Neural cell (in vitro differentiated cells): ENCODE measurements at regions not wholly inside any gene's neighbourhood (a gene's known extent, or its start where the extent isn't known, plus 50 kb on each side); places are given as distances from the start of the nearest gene placed in this dataset.

Source experiments
- H2AFZ ChIP-seq: fragments of 200-600, 300-800 bp; sonication (generic), shearing (Covaris generic); 2 replicates; pipeline ENCODE4 v1.6.0; 2014; ENCODE audit warnings: low read depth, mild to moderate bottlenecking, antibody characterized with exemption, low read length, moderate library complexity
- H3F3A ChIP-seq: fragments of 200-600 bp; shearing (Covaris generic); 2 replicates; pipeline ENCODE4 v1.6.1; 2016; ENCODE audit warnings: mild to moderate bottlenecking, moderate library complexity, mixed read lengths, antibody characterized with exemption, low read length; ENCODE audit not compliant: insufficient read depth, poor library complexity, severe bottlenecking
- H3K27ac ChIP-seq: fragments of 200-600, 300-800 bp; sonication (generic), shearing (Covaris generic); 2 replicates; pipeline ENCODE4 v1.5.1; 2014; ENCODE audit warnings: mild to moderate bottlenecking, low read length, moderate library complexity
- H3K27me3 ChIP-seq: fragments of 300-800, 200-600 bp; sonication (generic), shearing (Covaris generic); 2 replicates; pipeline ENCODE4 v1.6.0; 2014; ENCODE audit warnings: mild to moderate bottlenecking, low read depth, low read length, moderate library complexity; ENCODE audit not compliant: insufficient read depth
- H3K36me3 ChIP-seq: fragments of 300-800, 200-600 bp; sonication (generic), shearing (Covaris generic); 2 replicates; pipeline ENCODE4 v1.5.1; 2014; ENCODE audit warnings: mild to moderate bottlenecking, antibody characterized with exemption, low read length, moderate library complexity; ENCODE audit not compliant: insufficient read depth
- H3K4me2 ChIP-seq: fragments of 300-800, 200-600 bp; sonication (generic), shearing (Covaris generic); 2 replicates; pipeline ENCODE4 v1.6.0; 2014; ENCODE audit warnings: mild to moderate bottlenecking, low read length
- H3K4me3 ChIP-seq: fragments of 300-800, 200-600 bp; sonication (generic), shearing (Covaris generic); 2 replicates; pipeline ENCODE4 v1.5.1; 2014; ENCODE audit warnings: mild to moderate bottlenecking, low read length, moderate library complexity
- H3K79me2 ChIP-seq: fragments of 200-600 bp; shearing (Covaris generic); replicated peaks from 2 replicates; pipeline ENCODE4 v1.6.0; 2014; ENCODE audit warnings: mild to moderate bottlenecking, low read length, moderate library complexity; ENCODE audit not compliant: insufficient read depth
- H3K9ac ChIP-seq: fragments of 300-800, 200-600 bp; sonication (generic), shearing (Covaris generic); 2 replicates; pipeline ENCODE4 v1.6.1; 2016; ENCODE audit warnings: mild to moderate bottlenecking, low read length, mixed read lengths
- H3K9me2 ChIP-seq: fragments of 200-600 bp; shearing (Covaris generic); 2 replicates; pipeline ENCODE4 v1.6.1; 2016; ENCODE audit warnings: mild to moderate bottlenecking, low read length, mixed read lengths; ENCODE audit not compliant: insufficient read depth
- H3K9me3 ChIP-seq: fragments of 200-600, 300-800 bp; sonication (generic), shearing (Covaris generic); 2 replicates; pipeline ENCODE4 v1.6.1; 2016; ENCODE audit warnings: mild to moderate bottlenecking, mixed run types, low read length, moderate library complexity, mixed read lengths
- H4K20me1 ChIP-seq: fragments of 200-600 bp; shearing (Covaris generic); 2 replicates; pipeline ENCODE4 v1.6.1; 2016; ENCODE audit warnings: mild to moderate bottlenecking, mixed run types; ENCODE audit not compliant: insufficient read depth
- EP300 ChIP-seq: fragments of 450-650 bp; conservative IDR thresholded peaks from 2 replicates; pipeline ENCODE4 v1.6.1; 2014; ENCODE audit warnings: antibody characterized with exemption, mild to moderate bottlenecking, moderate library complexity; ENCODE audit not compliant: poor library complexity, severe bottlenecking
- EZH2 ChIP-seq: fragments of 200-600, 300-800 bp; shearing (Covaris generic), sonication (generic); IDR thresholded peaks from 2 replicates; pipeline ENCODE4 v1.6.1; 2014; ENCODE audit warnings: antibody characterized with exemption, low read length, borderline replicate concordance, mild to moderate bottlenecking; ENCODE audit not compliant: insufficient read depth, poor library complexity, severe bottlenecking
- MXI1 ChIP-seq: fragments of 450-650 bp; conservative IDR thresholded peaks from 2 replicates; pipeline ENCODE4 v1.6.1; 2014; ENCODE audit warnings: antibody characterized with exemption, mild to moderate bottlenecking; ENCODE audit not compliant: poor library complexity, severe bottlenecking
- POLR2AphosphoS5 ChIP-seq: IDR thresholded peaks from 2 replicates; pipeline ENCODE4 v1.6.1; 2012
- RAD21 ChIP-seq: fragments of 450-650 bp; conservative IDR thresholded peaks from 2 replicates; pipeline ENCODE4 v1.6.1; 2014; ENCODE audit warnings: antibody characterized with exemption, mild to moderate bottlenecking, moderate library complexity
- SMC3 ChIP-seq: fragments of 450-650 bp; conservative IDR thresholded peaks from 2 replicates; pipeline ENCODE4 v1.6.1; 2014; ENCODE audit warnings: antibody characterized with exemption, mild to moderate bottlenecking, moderate library complexity; ENCODE audit not compliant: poor library complexity
- TAF1 ChIP-seq: IDR thresholded peaks from 2 replicates; pipeline ENCODE4 v1.6.1; 2012; ENCODE audit warnings: low read depth
- TF ChIP-seq, protein P1 (sequence below): fragments of 450-650 bp; IDR thresholded peaks from 2 replicates; pipeline ENCODE4 v1.5.1; 2014; ENCODE audit warnings: antibody characterized with exemption, mild to moderate bottlenecking, moderate library complexity; ENCODE audit not compliant: poor library complexity, severe bottlenecking
- TF ChIP-seq, protein P2 (sequence below): IDR thresholded peaks from 2 replicates; pipeline ENCODE4 v1.6.1; 2012; ENCODE audit warnings: borderline replicate concordance

DNA sequence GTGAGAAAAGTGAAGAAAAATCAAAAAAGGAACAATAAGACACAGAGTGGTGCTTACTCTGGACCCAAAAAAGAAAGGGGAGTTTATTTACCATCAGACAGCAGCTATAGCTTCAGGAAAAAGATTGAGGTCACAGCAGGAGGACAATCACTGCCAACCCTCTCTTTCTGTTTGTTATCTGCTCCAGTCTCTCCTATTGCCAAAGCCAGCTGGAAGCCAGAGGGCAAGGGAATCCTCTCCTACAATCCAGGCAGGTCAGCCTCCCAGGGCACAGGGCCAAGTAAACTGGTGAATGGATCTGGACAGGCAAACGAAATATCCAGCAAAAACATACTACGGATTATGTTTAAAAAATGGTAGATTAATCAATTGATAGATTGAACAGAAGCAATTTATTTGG lies 306.9 kb upstream of the SLIT2 start:
- Histone ChIP-seq H4K20me1 (no peaks in the 10 kb centered on the region), H2AFZ (no peak overlapping the region), H3K36me3 (no peaks in the 10 kb centered on the region), H3K4me3 (no peak overlapping the region), H3K4me2 (no peak overlapping the region), H3K27me3 (no peaks in the 10 kb centered on the region), H3K9me3 (no peaks in the 10 kb centered on the region), H3K9ac (no peak overlapping the region), H3K9me2 (no peaks in the 10 kb centered on the region), H3K27ac (no peak overlapping the region), H3F3A (no peaks in the 10 kb centered on the region), H3K79me2 (no peaks in the 10 kb centered on the region)
- TF ChIP-seq, protein P1, sequence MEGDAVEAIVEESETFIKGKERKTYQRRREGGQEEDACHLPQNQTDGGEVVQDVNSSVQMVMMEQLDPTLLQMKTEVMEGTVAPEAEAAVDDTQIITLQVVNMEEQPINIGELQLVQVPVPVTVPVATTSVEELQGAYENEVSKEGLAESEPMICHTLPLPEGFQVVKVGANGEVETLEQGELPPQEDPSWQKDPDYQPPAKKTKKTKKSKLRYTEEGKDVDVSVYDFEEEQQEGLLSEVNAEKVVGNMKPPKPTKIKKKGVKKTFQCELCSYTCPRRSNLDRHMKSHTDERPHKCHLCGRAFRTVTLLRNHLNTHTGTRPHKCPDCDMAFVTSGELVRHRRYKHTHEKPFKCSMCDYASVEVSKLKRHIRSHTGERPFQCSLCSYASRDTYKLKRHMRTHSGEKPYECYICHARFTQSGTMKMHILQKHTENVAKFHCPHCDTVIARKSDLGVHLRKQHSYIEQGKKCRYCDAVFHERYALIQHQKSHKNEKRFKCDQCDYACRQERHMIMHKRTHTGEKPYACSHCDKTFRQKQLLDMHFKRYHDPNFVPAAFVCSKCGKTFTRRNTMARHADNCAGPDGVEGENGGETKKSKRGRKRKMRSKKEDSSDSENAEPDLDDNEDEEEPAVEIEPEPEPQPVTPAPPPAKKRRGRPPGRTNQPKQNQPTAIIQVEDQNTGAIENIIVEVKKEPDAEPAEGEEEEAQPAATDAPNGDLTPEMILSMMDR: no peak
- TF ChIP-seq RAD21 (no peak), TAF1 (no peak), EZH2 (no peak), MXI1 (no peak), SMC3 (no peak), POLR2AphosphoS5 (no peak), EP300 (no peak)
- TF ChIP-seq, protein P2, sequence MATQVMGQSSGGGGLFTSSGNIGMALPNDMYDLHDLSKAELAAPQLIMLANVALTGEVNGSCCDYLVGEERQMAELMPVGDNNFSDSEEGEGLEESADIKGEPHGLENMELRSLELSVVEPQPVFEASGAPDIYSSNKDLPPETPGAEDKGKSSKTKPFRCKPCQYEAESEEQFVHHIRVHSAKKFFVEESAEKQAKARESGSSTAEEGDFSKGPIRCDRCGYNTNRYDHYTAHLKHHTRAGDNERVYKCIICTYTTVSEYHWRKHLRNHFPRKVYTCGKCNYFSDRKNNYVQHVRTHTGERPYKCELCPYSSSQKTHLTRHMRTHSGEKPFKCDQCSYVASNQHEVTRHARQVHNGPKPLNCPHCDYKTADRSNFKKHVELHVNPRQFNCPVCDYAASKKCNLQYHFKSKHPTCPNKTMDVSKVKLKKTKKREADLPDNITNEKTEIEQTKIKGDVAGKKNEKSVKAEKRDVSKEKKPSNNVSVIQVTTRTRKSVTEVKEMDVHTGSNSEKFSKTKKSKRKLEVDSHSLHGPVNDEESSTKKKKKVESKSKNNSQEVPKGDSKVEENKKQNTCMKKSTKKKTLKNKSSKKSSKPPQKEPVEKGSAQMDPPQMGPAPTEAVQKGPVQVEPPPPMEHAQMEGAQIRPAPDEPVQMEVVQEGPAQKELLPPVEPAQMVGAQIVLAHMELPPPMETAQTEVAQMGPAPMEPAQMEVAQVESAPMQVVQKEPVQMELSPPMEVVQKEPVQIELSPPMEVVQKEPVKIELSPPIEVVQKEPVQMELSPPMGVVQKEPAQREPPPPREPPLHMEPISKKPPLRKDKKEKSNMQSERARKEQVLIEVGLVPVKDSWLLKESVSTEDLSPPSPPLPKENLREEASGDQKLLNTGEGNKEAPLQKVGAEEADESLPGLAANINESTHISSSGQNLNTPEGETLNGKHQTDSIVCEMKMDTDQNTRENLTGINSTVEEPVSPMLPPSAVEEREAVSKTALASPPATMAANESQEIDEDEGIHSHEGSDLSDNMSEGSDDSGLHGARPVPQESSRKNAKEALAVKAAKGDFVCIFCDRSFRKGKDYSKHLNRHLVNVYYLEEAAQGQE: no peak

DNA sequence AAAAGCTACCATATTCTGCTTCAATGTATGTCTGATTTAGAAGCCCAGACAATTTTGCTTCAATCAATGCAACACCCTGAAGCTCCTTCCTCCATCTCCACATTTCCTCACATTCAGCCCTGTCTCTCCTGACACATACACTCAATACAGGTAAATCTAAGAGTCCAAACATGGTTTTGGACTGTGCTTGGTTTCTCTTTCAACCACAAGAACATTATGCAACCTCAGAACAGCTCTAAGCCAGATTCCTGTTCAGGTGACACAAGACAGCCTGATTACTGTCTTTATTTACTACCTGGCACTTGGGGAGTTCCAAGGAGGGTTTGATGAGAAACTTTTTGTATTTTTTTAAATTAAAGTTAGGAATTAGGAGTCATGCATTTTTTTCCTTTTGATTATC lies 307.5 kb upstream of the SLIT2 start:
- Histone ChIP-seq H3K79me2 (no peaks in the 10 kb centered on the region), H3K9ac (no peak overlapping the region), H3K4me3 (no peak overlapping the region), H3K4me2 (no peak overlapping the region), H4K20me1 (no peaks in the 10 kb centered on the region), H3K27me3 (no peaks in the 10 kb centered on the region), H3K27ac (no peak overlapping the region), H3K36me3 (no peaks in the 10 kb centered on the region), H3K9me3 (no peaks in the 10 kb centered on the region), H2AFZ (no peak overlapping the region), H3F3A (no peaks in the 10 kb centered on the region), H3K9me2 (no peaks in the 10 kb centered on the region)
- TF ChIP-seq EP300: no peak
- TF ChIP-seq SMC3: no peak
- no peak for TF ChIP-seq RAD21
- TF ChIP-seq EZH2: no peak
- TF ChIP-seq, protein P1: no peak
- TF ChIP-seq POLR2AphosphoS5: no peak
- no peak for TF ChIP-seq MXI1
- no peak for TF ChIP-seq TAF1
- TF ChIP-seq, protein P2: no peak
